ENCODE measurements at regions not wholly inside any gene's neighbourhood (a gene's known extent, or its start where the extent isn't known, plus 50 kb on each side); places are given as distances from the start of the nearest gene placed in this dataset.

- TF ChIP-seq CTCF (IDR thresholded peaks at IDR 0.05) = no peak
- no peak for TF ChIP-seq POLR2A (IDR thresholded peaks at IDR 0.05)
Measured at GRCh38 chr1:182121787-182122186, 60.3 kb upstream of the ZNF648 start.

Measured in heart left ventricle (tissue), 13 donors.